ENCODE measurements at regions not wholly inside any gene's neighbourhood (a gene's known extent, or its start where the extent isn't known, plus 50 kb on each side); places are given as distances from the start of the nearest gene placed in this dataset.

DNA sequence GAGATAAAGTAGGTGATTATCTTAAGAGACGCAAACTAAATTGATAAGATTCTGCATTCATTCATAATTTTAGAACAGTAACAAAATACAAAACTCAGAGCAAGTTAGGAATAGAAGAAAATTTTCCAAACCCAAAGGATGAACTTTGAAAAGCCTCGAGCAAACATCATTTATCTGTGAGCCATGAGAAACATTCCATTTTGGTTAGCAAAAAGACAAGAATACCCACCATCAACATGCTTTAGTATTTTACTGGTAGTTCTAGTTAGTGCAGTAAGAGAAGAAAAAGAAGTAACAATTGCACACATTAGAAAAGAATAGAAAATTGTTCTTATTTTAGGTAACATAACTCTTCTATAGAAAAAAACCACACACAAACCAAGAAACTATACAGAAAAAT is 291.3 kb upstream of the TCF4 start:
- DNase-seq (ENCODE audit: low read depth) (no peak), FAIRE-seq (no peak)
- H3K36me3 ChIP-seq (ENCODE audit: control insufficient read depth, insufficient read depth, low read length) = no peaks in the 10 kb centered on the region
- H3K4me3 ChIP-seq (ENCODE audit: low read depth, low read length) = no peak overlapping the region
- TF ChIP-seq, protein P1, sequence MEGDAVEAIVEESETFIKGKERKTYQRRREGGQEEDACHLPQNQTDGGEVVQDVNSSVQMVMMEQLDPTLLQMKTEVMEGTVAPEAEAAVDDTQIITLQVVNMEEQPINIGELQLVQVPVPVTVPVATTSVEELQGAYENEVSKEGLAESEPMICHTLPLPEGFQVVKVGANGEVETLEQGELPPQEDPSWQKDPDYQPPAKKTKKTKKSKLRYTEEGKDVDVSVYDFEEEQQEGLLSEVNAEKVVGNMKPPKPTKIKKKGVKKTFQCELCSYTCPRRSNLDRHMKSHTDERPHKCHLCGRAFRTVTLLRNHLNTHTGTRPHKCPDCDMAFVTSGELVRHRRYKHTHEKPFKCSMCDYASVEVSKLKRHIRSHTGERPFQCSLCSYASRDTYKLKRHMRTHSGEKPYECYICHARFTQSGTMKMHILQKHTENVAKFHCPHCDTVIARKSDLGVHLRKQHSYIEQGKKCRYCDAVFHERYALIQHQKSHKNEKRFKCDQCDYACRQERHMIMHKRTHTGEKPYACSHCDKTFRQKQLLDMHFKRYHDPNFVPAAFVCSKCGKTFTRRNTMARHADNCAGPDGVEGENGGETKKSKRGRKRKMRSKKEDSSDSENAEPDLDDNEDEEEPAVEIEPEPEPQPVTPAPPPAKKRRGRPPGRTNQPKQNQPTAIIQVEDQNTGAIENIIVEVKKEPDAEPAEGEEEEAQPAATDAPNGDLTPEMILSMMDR (IDR thresholded peaks at IDR 0.05; ENCODE audit: insufficient read depth, low read length, severe bottlenecking) = no peak
- H3K27me3 ChIP-seq (ENCODE audit: control insufficient read depth, insufficient read depth, low read length) = no peaks in the 10 kb centered on the region

DNA sequence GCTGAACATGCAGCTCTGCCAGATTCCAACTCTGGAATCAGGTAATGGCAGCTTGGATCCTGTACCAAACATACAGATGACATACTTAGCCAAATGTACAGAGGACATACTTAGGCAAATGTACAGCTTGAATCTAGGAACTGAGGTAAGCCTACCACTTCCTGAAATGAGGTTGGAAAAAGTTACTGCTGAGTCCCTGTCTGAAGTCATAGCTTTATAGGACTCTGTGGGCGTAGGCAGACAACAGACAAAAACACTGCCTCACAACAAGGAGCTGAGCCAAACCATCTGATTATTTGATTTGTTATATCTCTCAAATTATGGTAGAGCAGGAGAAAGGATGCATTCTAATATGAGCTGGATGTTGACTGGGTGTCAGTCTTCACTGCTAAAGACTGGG is 290.2 kb upstream of the TCF4 start:
- TF ChIP-seq, protein P1 (IDR thresholded peaks at IDR 0.05; ENCODE audit: insufficient read depth, low read length, severe bottlenecking) = no peak
- no peaks in the 10 kb centered on the region for H3K27me3 ChIP-seq (ENCODE audit: control insufficient read depth, insufficient read depth, low read length)
- H3K4me3 ChIP-seq (ENCODE audit: low read depth, low read length) = no peak overlapping the region
- no peaks in the 10 kb centered on the region for H3K36me3 ChIP-seq (ENCODE audit: control insufficient read depth, insufficient read depth, low read length)
- FAIRE-seq (peak; percentile 60), DNase-seq (ENCODE audit: low read depth) (no peak)

DNA sequence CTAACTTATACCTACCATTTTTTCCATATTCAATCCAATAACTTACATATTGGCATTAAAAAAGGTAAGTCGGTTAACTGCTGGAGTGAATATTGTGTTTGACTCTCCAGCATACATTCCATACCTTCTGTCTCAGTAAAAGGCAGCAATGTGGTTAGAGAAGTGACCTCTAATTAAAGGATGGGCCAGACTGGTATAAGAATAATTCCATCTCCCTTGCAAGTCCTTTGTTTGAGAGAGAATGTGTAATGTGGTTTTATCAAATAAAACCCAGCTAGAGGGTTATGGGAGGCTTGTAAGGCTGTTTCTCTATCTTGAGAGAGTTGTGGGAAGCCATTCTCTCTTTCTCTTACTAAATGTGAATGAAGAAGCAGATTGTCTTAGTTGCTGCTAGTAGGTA is 289.3 kb upstream of the TCF4 start:
- DNase-seq (ENCODE audit: low read depth) (no peak), FAIRE-seq (no peak)
- TF ChIP-seq, protein P1 (IDR thresholded peaks at IDR 0.05; ENCODE audit: insufficient read depth, low read length, severe bottlenecking) = no peak
- Histone ChIP-seq H3K36me3 (ENCODE audit: control insufficient read depth, insufficient read depth, low read length) (no peaks in the 10 kb centered on the region), H3K4me3 (ENCODE audit: low read depth, low read length) (no peak overlapping the region), H3K27me3 (ENCODE audit: control insufficient read depth, insufficient read depth, low read length) (no peaks in the 10 kb centered on the region)

DNA sequence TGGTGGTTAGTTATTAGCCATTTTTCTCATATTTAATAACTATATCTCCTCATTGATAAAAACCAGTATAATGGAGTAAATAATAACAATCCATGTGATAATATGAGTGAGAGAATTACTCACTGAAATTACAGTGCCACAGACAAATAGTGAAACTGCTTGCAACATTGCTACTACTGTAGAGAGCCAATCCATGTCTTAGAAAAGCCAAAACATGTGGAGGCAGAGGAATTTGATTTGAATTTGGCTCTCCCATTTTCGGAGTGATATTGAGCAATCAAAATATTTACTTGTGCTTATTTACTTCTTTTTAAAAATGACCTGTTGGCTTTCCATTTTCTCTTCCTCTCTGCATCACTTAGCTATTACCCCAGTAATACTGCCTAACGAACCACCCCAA is 288.3 kb upstream of the TCF4 start:
- TF ChIP-seq, protein P1 (IDR thresholded peaks at IDR 0.05; ENCODE audit: insufficient read depth, low read length, severe bottlenecking) = no peak
- no peak overlapping the region for H3K4me3 ChIP-seq (ENCODE audit: low read depth, low read length)
- no peak for DNase-seq (ENCODE audit: low read depth)
- FAIRE-seq = no peak
- H3K36me3 ChIP-seq (ENCODE audit: control insufficient read depth, insufficient read depth, low read length) = no peaks in the 10 kb centered on the region
- no peaks in the 10 kb centered on the region for H3K27me3 ChIP-seq (ENCODE audit: control insufficient read depth, insufficient read depth, low read length)

DNA sequence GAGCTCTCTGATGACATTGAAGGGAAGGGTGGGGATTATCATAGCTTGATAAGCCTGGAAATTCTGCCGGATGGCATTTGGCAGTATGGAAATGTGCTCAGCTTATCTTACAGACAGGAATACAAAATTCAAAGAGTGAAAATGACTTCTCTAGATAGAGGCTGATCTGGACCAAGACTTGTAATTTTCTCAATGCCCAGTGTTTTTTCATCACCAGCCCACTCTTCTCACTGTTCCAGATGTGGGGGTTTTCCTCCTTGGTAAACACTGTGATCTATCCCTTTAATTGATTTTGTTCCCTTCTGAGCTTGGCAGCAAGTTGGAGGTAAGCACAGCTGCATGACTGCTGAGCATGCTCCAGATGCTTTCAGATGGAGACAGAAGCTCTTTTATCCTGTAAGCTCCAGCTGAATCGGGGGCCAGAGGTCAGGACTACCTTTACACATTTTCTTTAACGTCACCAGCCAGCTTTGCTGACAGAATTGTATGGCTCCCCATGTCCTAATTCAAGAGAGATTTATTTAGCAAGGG is 287.4 kb upstream of the TCF4 start:
- Histone ChIP-seq H3K27me3 (ENCODE audit: control insufficient read depth, insufficient read depth, low read length) (no peaks in the 10 kb centered on the region), H3K36me3 (ENCODE audit: control insufficient read depth, insufficient read depth, low read length) (no peaks in the 10 kb centered on the region), H3K4me3 (ENCODE audit: low read depth, low read length) (no peak overlapping the region)
- TF ChIP-seq, protein P1 (IDR thresholded peaks at IDR 0.05; ENCODE audit: insufficient read depth, low read length, severe bottlenecking) = no peak
- DNase-seq (ENCODE audit: low read depth) (no peak), FAIRE-seq (no peak)

Data from bronchial epithelial cell (primary cell).